H9 (cell line): ENCODE measurements at regions not wholly inside any gene's neighbourhood (a gene's known extent, or its start where the extent isn't known, plus 50 kb on each side); places are given as distances from the start of the nearest gene placed in this dataset.

Experiments used
- DNase-seq: peaks from one replicate; pipeline ENCODE4 v3.0.0-alpha.2; 2017
- H2AFZ ChIP-seq: one replicate; pipeline ENCODE4 v1.6.1; 2013; ENCODE audit warnings: mild to moderate bottlenecking, low read length, control low read depth, moderate library complexity
- H2AK5ac ChIP-seq: 2 replicates; pipeline ENCODE4 v1.6.1; 2013; ENCODE audit warnings: low read length, control low read depth, mixed read lengths; ENCODE audit not compliant: insufficient read length
- H2BK120ac ChIP-seq: one replicate; pipeline ENCODE4 v1.6.1; 2013; ENCODE audit warnings: low read depth, mild to moderate bottlenecking, low read length, control low read depth, inconsistent platforms; ENCODE audit not compliant: poor library complexity, severe bottlenecking
- H2BK12ac ChIP-seq: 2 replicates; pipeline ENCODE4 v1.6.1; 2013; ENCODE audit warnings: low read length, control low read depth, mixed read lengths, low read depth; ENCODE audit not compliant: insufficient read length
- H2BK15ac ChIP-seq: 2 replicates; pipeline ENCODE4 v1.6.1; 2013; ENCODE audit warnings: low read depth, low read length, control low read depth
- H2BK20ac ChIP-seq: one replicate; pipeline ENCODE4 v1.6.1; 2013; ENCODE audit warnings: low read depth, mild to moderate bottlenecking, low read length, control low read depth, inconsistent platforms; ENCODE audit not compliant: poor library complexity, severe bottlenecking
- H2BK5ac ChIP-seq: 2 replicates; pipeline ENCODE4 v1.6.1; 2013; ENCODE audit warnings: low read length, control low read depth, mixed read lengths; ENCODE audit not compliant: insufficient read length
- H3K14ac ChIP-seq: 2 replicates; pipeline ENCODE4 v1.6.1; 2013; ENCODE audit warnings: low read length, control low read depth; ENCODE audit not compliant: insufficient read depth
- H3K18ac ChIP-seq: 2 replicates; pipeline ENCODE4 v1.6.1; 2013; ENCODE audit warnings: low read depth, mild to moderate bottlenecking, mixed read lengths, low read length, control low read depth; ENCODE audit not compliant: insufficient read length
- H3K23ac ChIP-seq: 2 replicates; pipeline ENCODE4 v1.6.1; 2013; ENCODE audit warnings: low read length, control low read depth, mixed read lengths, low read depth; ENCODE audit not compliant: insufficient read length
- H3K23me2 ChIP-seq: 2 replicates; pipeline ENCODE4 v1.6.1; 2013; ENCODE audit warnings: low read depth, mild to moderate bottlenecking, mixed read lengths, low read length, control low read depth; ENCODE audit not compliant: insufficient read length, poor library complexity, severe bottlenecking
- H3K27ac ChIP-seq: 2 replicates; pipeline ENCODE4 v1.5.1; 2013; ENCODE audit warnings: low read length, control low read depth, mixed read lengths, low read depth; ENCODE audit not compliant: insufficient read length
- H3K27me3 ChIP-seq: 2 replicates; pipeline ENCODE4 v1.6.1; 2013; ENCODE audit warnings: low read length, control low read depth, inconsistent platforms; ENCODE audit not compliant: insufficient read depth
- H3K4ac ChIP-seq: 2 replicates; pipeline ENCODE4 v1.6.1; 2013; ENCODE audit warnings: low read depth, mild to moderate bottlenecking, control low read depth, inconsistent platforms, low read length, moderate library complexity
- H3K4me1 ChIP-seq: 2 replicates; pipeline ENCODE4 v1.6.1; 2013; ENCODE audit warnings: low read length, control low read depth, inconsistent platforms; ENCODE audit not compliant: insufficient read depth
- H3K4me2 ChIP-seq: 2 replicates; pipeline ENCODE4 v1.6.1; 2013; ENCODE audit warnings: low read length, control low read depth, mixed read lengths; ENCODE audit not compliant: insufficient read length, insufficient read depth
- H3K56ac ChIP-seq: 2 replicates; pipeline ENCODE4 v1.6.1; 2013; ENCODE audit warnings: low read depth, mild to moderate bottlenecking, mixed read lengths, low read length, control low read depth; ENCODE audit not compliant: insufficient read length
- H3K79me1 ChIP-seq: 2 replicates; pipeline ENCODE4 v1.6.1; 2013; ENCODE audit warnings: low read depth, mild to moderate bottlenecking, moderate library complexity, low read length, control low read depth, inconsistent platforms; ENCODE audit not compliant: insufficient read depth, poor library complexity, severe bottlenecking
- H3K79me2 ChIP-seq: 2 replicates; pipeline ENCODE4 v1.6.1; 2013; ENCODE audit warnings: low read length, control low read depth, inconsistent platforms; ENCODE audit not compliant: insufficient read depth
- H3K9ac ChIP-seq: 2 replicates; pipeline ENCODE4 v1.6.1; 2013; ENCODE audit warnings: low read length, control low read depth, mixed read lengths; ENCODE audit not compliant: insufficient read length; ENCODE audit errors: extremely low read depth
- H3K9me3 ChIP-seq: one replicate; pipeline ENCODE4 v1.6.1; 2013; ENCODE audit warnings: low read depth, low read length, inconsistent platforms; ENCODE audit not compliant: control insufficient read depth
- H3T11ph ChIP-seq: one replicate; pipeline ENCODE4 v1.6.1; 2013; ENCODE audit warnings: mild to moderate bottlenecking, low read length, control low read depth, inconsistent platforms
- H4K20me1 ChIP-seq: one replicate; pipeline ENCODE4 v1.6.1; 2013; ENCODE audit not compliant: control insufficient read depth, insufficient read length, insufficient read depth
- H4K5ac ChIP-seq: 2 replicates; pipeline ENCODE4 v1.6.1; 2013; ENCODE audit warnings: low read depth, mild to moderate bottlenecking, mixed read lengths, low read length, control low read depth; ENCODE audit not compliant: insufficient read length
- H4K8ac ChIP-seq: replicated peaks from 2 replicates; pipeline ENCODE4 v1.6.1; 2013; ENCODE audit warnings: low read length, control low read depth, mixed read lengths, low read depth; ENCODE audit not compliant: insufficient read length
- H4K91ac ChIP-seq: 2 replicates; pipeline ENCODE4 v1.6.1; 2013; ENCODE audit warnings: low read depth, mild to moderate bottlenecking, moderate library complexity, mixed read lengths, low read length, control low read depth; ENCODE audit not compliant: insufficient read length
- H3K27ac Mint-ChIP-seq, 3 experiments: 2 replicates in 2 of 3; 3 replicates in 1 of 3; pipeline ENCODE4 v1.8.0; 2020 to 2021; ENCODE audit warnings: mixed read lengths in 3 of 3, mild to moderate bottlenecking in 1 of 3, moderate library complexity in 1 of 3
- H3K27me3 Mint-ChIP-seq: 2 replicates; pipeline ENCODE4 v1.8.0; 2021; ENCODE audit warnings: low read depth, mild to moderate bottlenecking, moderate library complexity, mixed read lengths
- H3K36me3 Mint-ChIP-seq, 3 experiments: 2 replicates in 2 of 3; 3 replicates in 1 of 3; pipeline ENCODE4 v1.8.0; 2020 to 2021; ENCODE audit warnings: low read depth in 3 of 3, mixed read lengths in 3 of 3; ENCODE audit not compliant: insufficient read depth in 1 of 3
- H3K4me1 Mint-ChIP-seq, 2 experiments: 2 replicates each; pipeline ENCODE4 v1.8.0; 2020; ENCODE audit warnings: mixed read lengths in 2 of 2
- H3K4me3 Mint-ChIP-seq, 2 experiments: 2 replicates in 1 of 2; 3 replicates in 1 of 2; pipeline ENCODE4 v1.8.0; 2020 to 2021; ENCODE audit warnings: mild to moderate bottlenecking in 2 of 2, mixed read lengths in 2 of 2, moderate library complexity in 1 of 2
- H3K9me3 Mint-ChIP-seq, 2 experiments: 2 replicates in 1 of 2; 3 replicates in 1 of 2; pipeline ENCODE4 v1.8.0; 2020; ENCODE audit warnings: mild to moderate bottlenecking in 2 of 2, mixed read lengths in 2 of 2, moderate library complexity in 1 of 2
- whole genome bisulfite sequencing: extraction: QIAGEN DNeasy Blood & Tissue Kit; methylation state at CpG from one replicate; pipeline ENCODE4 v1.1.7; 2013; ENCODE audit warnings: missing lambda C conversion rate, low lambda C conversion rate, mixed read lengths; ENCODE audit not compliant: insufficient read length; ENCODE audit errors: extremely low coverage; 5-methylcytosine and 5-hydroxymethylcytosine counted together
- TF ChIP-seq, protein P1 (sequence below): fragments of 200-600 bp; sonication (generic); conservative IDR thresholded peaks from 3 replicates; pipeline ENCODE4 v1.8.0; 2021; ENCODE audit warnings: antibody characterized with exemption, mild to moderate bottlenecking

DNA sequence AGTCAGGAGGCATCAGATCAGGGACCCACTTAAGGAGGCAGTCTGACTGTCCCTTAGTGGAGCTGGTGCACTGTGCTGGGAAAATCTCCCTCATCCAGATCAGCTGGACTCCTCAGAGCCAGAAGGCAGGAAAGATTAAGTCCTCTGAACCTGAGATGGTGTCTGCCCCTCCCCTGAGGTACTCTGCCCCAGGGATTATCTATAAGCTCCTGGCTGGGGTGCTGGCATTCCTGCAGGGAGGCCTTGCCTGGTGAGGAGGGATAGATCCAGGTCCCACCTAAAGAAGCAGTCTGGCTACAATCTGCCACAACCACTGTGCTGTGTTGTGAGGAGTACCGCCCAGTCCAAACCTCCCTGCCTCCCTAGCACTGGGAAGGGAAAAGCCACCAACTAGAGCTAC is 81.2 kb downstream of the NHLRC3 start:
- H3K9me3 Mint-ChIP-seq, result peaks cover 3% of the 10 kb centered on the region in 2 experiments; a peak in 2 of 5 replicates
- Histone ChIP-seq H3K23ac (no peak overlapping the region), H3K23me2 (no peaks in the 10 kb centered on the region), H3T11ph (no peak overlapping the region), H2BK12ac (no peak overlapping the region), H3K18ac (no peak overlapping the region), H3K79me1 (no peaks in the 10 kb centered on the region), H3K14ac (no peak overlapping the region; the same call in 1 of the 2 replicates), H2AK5ac (no peak overlapping the region), H3K9ac (no peak overlapping the region), H3K79me2 (no peaks in the 10 kb centered on the region), H2BK20ac (no peak overlapping the region), H4K91ac (no peak overlapping the region), H3K56ac (no peak overlapping the region), H2BK15ac (no peak overlapping the region), H3K4me2 (no peak overlapping the region), H4K8ac (no peak overlapping the region), H2BK120ac (no peak overlapping the region), H3K9me3 (no peaks in the 10 kb centered on the region), H2BK5ac (no peak overlapping the region), H4K20me1 (no peaks in the 10 kb centered on the region), H3K27me3 (no peaks in the 10 kb centered on the region), H3K4ac (no peak overlapping the region), H2AFZ (no peak overlapping the region), H4K5ac (no peak overlapping the region), H3K27ac (no peak overlapping the region), H3K4me1 (no peaks in the 10 kb centered on the region)
- no CpG with 5 or more reads among the region's 1 CpG for WGBS
- no peak overlapping the region for H3K27ac Mint-ChIP-seq
- no peaks in the 10 kb centered on the region for H3K27me3 Mint-ChIP-seq
- DNase-seq, result no peak
- no peaks in the 10 kb centered on the region for H3K36me3 Mint-ChIP-seq
- TF ChIP-seq, protein P1, sequence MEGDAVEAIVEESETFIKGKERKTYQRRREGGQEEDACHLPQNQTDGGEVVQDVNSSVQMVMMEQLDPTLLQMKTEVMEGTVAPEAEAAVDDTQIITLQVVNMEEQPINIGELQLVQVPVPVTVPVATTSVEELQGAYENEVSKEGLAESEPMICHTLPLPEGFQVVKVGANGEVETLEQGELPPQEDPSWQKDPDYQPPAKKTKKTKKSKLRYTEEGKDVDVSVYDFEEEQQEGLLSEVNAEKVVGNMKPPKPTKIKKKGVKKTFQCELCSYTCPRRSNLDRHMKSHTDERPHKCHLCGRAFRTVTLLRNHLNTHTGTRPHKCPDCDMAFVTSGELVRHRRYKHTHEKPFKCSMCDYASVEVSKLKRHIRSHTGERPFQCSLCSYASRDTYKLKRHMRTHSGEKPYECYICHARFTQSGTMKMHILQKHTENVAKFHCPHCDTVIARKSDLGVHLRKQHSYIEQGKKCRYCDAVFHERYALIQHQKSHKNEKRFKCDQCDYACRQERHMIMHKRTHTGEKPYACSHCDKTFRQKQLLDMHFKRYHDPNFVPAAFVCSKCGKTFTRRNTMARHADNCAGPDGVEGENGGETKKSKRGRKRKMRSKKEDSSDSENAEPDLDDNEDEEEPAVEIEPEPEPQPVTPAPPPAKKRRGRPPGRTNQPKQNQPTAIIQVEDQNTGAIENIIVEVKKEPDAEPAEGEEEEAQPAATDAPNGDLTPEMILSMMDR, result no peak
- H3K4me3 Mint-ChIP-seq, result no peak overlapping the region
- H3K4me1 Mint-ChIP-seq, result no peaks in the 10 kb centered on the region
